GM08714 (cell line): ENCODE measurements at regions not wholly inside any gene's neighbourhood (a gene's known extent, or its start where the extent isn't known, plus 50 kb on each side); places are given as distances from the start of the nearest gene placed in this dataset.

Experiments
- H3K4me3 ChIP-seq: fragments of 200-500 bp; sonication (Bioruptor generic); 2 replicates; pipeline ENCODE4 v1.5.1; 2014; ENCODE audit warnings: mild to moderate bottlenecking, low read length, inconsistent platforms
- ZNF274 ChIP-seq: IDR thresholded peaks from 2 replicates; pipeline ENCODE4 v1.6.1; 2012; ENCODE audit warnings: mild to moderate bottlenecking, low read depth, low read length

- no peak overlapping the region for H3K4me3 ChIP-seq
- no peak for TF ChIP-seq ZNF274
Observed at GRCh38 chr4:111736516-111736915, 408.7 kb upstream of the FAM241A start.

GRCh38 chr4:111744847-111745246, 400.4 kb upstream of the FAM241A start:
- no peak for TF ChIP-seq ZNF274
- H3K4me3 ChIP-seq, result no peak overlapping the region

DNA sequence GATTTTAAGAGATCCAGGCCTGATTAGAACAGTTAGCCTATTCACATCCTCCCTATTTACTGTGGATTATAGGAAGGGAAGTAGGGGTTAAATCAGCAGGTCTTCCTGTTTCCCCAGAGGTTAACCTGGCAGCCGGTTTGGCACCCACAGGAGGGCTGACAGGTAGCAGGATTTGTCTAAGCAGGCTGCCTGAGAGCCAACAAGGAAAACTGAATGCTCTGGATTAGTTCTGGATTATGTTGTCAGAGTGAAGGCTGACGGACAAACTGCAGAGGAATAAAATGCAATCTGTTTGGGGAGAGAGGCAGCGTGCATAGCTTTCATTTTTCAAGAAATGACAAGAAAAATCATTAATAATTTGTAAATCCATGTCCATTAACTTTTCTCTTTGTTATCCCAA, 397.1 kb upstream of the FAM241A start:
- no peak overlapping the region for H3K4me3 ChIP-seq
- no peak for TF ChIP-seq ZNF274

- no peak for TF ChIP-seq ZNF274
- H3K4me3 ChIP-seq, result no peak overlapping the region
Observed at GRCh38 chr4:111754003-111754402, 391.3 kb upstream of the FAM241A start.

DNA sequence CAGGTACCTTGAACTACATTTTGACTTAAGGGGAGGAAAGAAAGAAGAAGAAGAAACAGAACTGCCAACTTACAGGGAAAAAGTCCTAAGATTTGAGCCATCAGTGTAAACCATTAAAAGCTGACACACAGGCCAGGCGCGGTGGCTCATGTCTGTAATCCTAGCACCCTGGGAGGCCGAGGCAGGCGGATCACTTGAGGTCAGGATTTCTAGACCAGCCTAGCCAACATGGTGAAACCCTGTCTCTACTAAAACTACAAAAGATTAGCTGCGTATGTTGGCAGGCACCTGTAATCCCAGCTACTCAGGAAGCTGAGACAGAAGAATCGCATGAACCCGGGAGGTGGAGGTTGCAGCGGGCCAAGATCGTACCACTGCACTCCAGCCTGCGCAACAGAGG, 389.7 kb upstream of the FAM241A start:
- TF ChIP-seq ZNF274, result no peak
- H3K4me3 ChIP-seq, result no peak overlapping the region

DNA sequence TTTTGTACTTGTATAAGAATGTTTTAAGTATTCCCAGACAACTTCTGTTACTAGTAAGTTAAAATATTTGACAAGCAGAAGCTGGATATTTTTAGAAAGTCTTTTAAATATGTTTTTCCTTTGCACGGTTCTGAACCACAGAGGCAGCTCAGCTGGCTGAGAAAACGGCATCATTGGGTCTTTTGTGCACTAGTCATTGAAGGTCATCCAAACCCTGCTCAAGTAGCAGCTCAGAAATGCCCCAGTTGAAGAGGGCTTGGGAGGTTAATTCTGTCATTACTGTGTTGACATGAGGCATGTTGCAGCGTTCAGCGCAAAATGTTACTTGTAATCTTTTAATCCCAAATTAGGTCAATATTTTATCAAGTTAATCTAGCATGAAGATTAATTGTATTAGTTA, 383.7 kb upstream of the FAM241A start:
- TF ChIP-seq ZNF274, result no peak
- no peak overlapping the region for H3K4me3 ChIP-seq

GRCh38 chr4:111770514-111770913, 374.7 kb upstream of the FAM241A start:
- no peak overlapping the region for H3K4me3 ChIP-seq
- no peak for TF ChIP-seq ZNF274

DNA sequence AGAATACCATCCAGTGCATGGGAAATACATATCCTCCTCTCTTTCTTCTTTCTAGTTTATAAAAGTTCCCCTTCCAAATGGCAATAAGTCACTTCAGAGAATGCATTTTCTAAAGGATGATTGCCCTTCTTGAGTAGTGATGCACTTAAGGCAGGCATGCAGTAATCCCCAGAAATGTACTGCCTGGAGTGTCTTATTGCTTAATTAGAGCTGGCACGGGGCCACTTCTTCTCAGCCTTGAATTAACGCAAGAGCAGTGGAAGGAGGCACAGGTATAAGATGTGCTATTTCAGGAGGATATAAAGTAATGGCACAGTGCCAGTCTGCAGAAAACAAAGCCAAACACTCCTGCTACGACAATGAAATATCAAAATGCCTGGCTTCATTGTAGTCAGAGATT, 371.4 kb upstream of the FAM241A start:
- no peak for TF ChIP-seq ZNF274
- no peak overlapping the region for H3K4me3 ChIP-seq

GRCh38 chr4:111775556-111776297, 369.5 kb upstream of the FAM241A start:
- no peak overlapping the region for H3K4me3 ChIP-seq
- TF ChIP-seq ZNF274, result no peak

DNA sequence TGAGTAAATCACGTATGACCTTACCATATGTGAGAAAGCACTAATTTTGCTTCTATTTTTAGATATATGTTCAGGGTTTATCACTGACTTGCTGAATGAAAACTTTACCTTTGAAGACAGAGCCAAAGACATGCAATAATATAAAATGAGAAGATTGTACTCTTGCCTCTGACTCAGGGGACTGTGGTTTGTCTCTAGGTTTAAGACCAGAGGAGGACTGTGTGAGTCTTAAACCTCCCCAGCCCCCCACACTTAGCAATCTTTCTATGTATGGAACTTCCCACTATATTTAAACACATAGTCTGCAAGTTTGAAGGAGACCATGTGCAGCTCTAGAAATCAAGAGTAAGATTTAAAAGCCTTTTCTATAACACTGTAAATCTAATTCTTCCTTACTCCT, 368.7 kb upstream of the FAM241A start:
- H3K4me3 ChIP-seq, result no peak overlapping the region
- no peak for TF ChIP-seq ZNF274

DNA sequence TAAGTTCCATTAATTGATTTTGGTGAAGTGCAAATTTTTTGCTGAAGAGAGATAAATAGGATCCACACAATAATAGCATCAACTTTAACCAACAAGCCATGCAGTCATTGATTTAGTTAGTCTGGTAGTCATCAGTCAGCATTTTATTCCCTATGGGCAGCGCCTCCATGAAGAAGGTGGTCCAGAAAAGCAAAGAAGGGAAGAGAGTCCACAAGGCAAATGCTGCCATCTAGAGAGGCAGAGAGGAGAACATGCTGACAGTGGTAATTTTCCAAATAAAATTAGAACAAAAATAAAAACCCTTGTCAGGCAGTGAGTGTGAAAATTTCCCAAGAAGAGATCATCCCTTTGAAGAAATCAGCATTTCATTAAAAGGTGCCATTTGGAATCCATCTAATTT, 366.7 kb upstream of the FAM241A start:
- TF ChIP-seq ZNF274, result no peak
- H3K4me3 ChIP-seq, result no peak overlapping the region

- no peak for TF ChIP-seq ZNF274
- H3K4me3 ChIP-seq, result no peak overlapping the region
Observed at GRCh38 chr4:111780965-111781364, 364.3 kb upstream of the FAM241A start.

- TF ChIP-seq ZNF274, result no peak
- no peak overlapping the region for H3K4me3 ChIP-seq
Observed at GRCh38 chr4:111781611-111782010, 363.6 kb upstream of the FAM241A start.

GRCh38 chr4:111788099-111788498, 357.2 kb upstream of the FAM241A start:
- no peak overlapping the region for H3K4me3 ChIP-seq
- no peak for TF ChIP-seq ZNF274

GRCh38 chr4:111789901-111790640, 355.2 kb upstream of the FAM241A start:
- H3K4me3 ChIP-seq, result no peak overlapping the region
- no peak for TF ChIP-seq ZNF274
